HCT116 (cell line): ENCODE measurements at regions not wholly inside any gene's neighbourhood (a gene's known extent, or its start where the extent isn't known, plus 50 kb on each side); places are given as distances from the start of the nearest gene placed in this dataset.

Experiments used
- ATAC-seq: fragments of 200-7000 bp; cut with Tn5 transposase; 2 replicates; pipeline ENCODE4 v1.9.1; 2020; ENCODE audit warnings: mild to moderate bottlenecking, moderate library complexity
- BruUV-seq: library from RNA; stranded (reverse); fragments of 400-500 nt; replicated peaks from 2 replicates; lab custom pipeline; 2021; lab: Mats Ljungman, UMichigan
- CTCF ChIA-PET: fragments of 300-600 bp; sonication (Branson Sonifier 250); formaldehyde crosslinking; loops from one replicate; lab custom pipeline; 2021; ENCODE audit warnings: antibody characterized with exemption; lab: Charles Lee
- POLR2A ChIA-PET: fragments of 300-600, 350-600 bp; sonication (Branson Sonifier 250); formaldehyde crosslinking; loops from one replicate; lab custom pipeline; 2021; ENCODE audit warnings: antibody characterized with exemption; lab: Charles Lee
- RAD21 ChIA-PET, 2 experiments: fragments of 300-600 bp; sonication (Branson Sonifier 250); formaldehyde crosslinking; loops; one replicate each; lab custom pipeline; 2023; ENCODE audit warnings: low total read pairs in 2 of 2; ENCODE audit not compliant: uncharacterized antibody in 2 of 2, unreplicated experiment in 2 of 2, low non-redundant PET in 1 of 2; lab: Charles Lee
- DNase-seq: peaks from one replicate; pipeline ENCODE4 v3.0.0-alpha.2; 2010; ENCODE audit warnings: low read depth, low spot score
- H2AFZ ChIP-seq: fragments of 200-600 bp; shearing (Covaris generic), sonication (generic); 2 replicates; pipeline ENCODE4 v1.6.1; 2017; ENCODE audit warnings: low read depth, mixed run types, mixed read lengths, antibody characterized with exemption, low read length; ENCODE audit not compliant: poor library complexity, severe bottlenecking
- H3K27ac ChIP-seq: 2 replicates; pipeline ENCODE4 v1.5.1; 2012; ENCODE audit warnings: low read depth, low read length
- H3K27me3 ChIP-seq: fragments of 200-600 bp; sonication (generic); 2 replicates; pipeline ENCODE4 v1.6.1; 2016; ENCODE audit warnings: mixed run types, low read length, mixed read lengths; ENCODE audit not compliant: insufficient read depth
- H3K36me3 ChIP-seq, 2 experiments: fragments of 200-500 bp in 1 of 2; fragments of 200-600 bp in 1 of 2; sonication (Bioruptor generic) in 1 of 2; sonication (generic) in 1 of 2; 2 replicates each; pipeline versions ENCODE4 v1.5.1 to v1.6.1; 2014 to 2016; ENCODE audit warnings: low read length in 2 of 2, inconsistent platforms in 1 of 2, mixed read lengths in 1 of 2, mixed run types in 1 of 2; ENCODE audit not compliant: insufficient read depth in 2 of 2, control insufficient read depth in 1 of 2
- H3K4me1 ChIP-seq, 2 experiments: fragments of 200-600 bp in 1 of 2; sonication (generic) in 1 of 2; 2 replicates each; pipeline versions ENCODE4 v1.5.1 to v1.6.1; 2012 to 2017; ENCODE audit warnings: low read length in 2 of 2, inconsistent platforms in 1 of 2, mild to moderate bottlenecking in 1 of 2, mixed read lengths in 1 of 2, mixed run types in 1 of 2, moderate library complexity in 1 of 2; ENCODE audit not compliant: insufficient read depth in 2 of 2, control insufficient read depth in 1 of 2
- H3K4me2 ChIP-seq: fragments of 200-600 bp; sonication (generic); 2 replicates; pipeline ENCODE4 v1.6.1; 2017; ENCODE audit warnings: mixed run types, low read length, mixed read lengths
- H3K4me3 ChIP-seq, 2 experiments: fragments of 200-600 bp in 1 of 2; sonication (generic) in 1 of 2; replicated peaks in 1 of 2; 2 replicates each; pipeline ENCODE4 v1.5.1; 2011 to 2016; ENCODE audit warnings: low read length in 2 of 2, control low read depth in 1 of 2, low read depth in 1 of 2, mild to moderate bottlenecking in 1 of 2, mixed read lengths in 1 of 2, mixed run types in 1 of 2
- H3K79me2 ChIP-seq: fragments of 200-600 bp; sonication (generic); 2 replicates; pipeline ENCODE4 v1.6.1; 2017; ENCODE audit warnings: mild to moderate bottlenecking, mixed run types, low read length, moderate library complexity, mixed read lengths; ENCODE audit not compliant: insufficient read depth
- H3K9ac ChIP-seq: fragments of 200-600 bp; sonication (generic); 2 replicates; pipeline ENCODE4 v1.6.1; 2016; ENCODE audit warnings: low read length, mixed read lengths
- H3K9me2 ChIP-seq: fragments of 200-600 bp; sonication (generic), shearing (Covaris generic); 2 replicates; pipeline ENCODE4 v1.6.1; 2017; ENCODE audit warnings: mixed run types, mild to moderate bottlenecking, moderate library complexity; ENCODE audit not compliant: insufficient read depth
- H3K9me3 ChIP-seq, 2 experiments: fragments of 200-500 bp in 1 of 2; fragments of 200-600 bp in 1 of 2; sonication (Bioruptor generic) in 1 of 2; sonication (generic) in 1 of 2; 2 replicates each; pipeline ENCODE4 v1.6.1; 2014 to 2017; ENCODE audit warnings: low read length in 2 of 2, mixed read lengths in 2 of 2, inconsistent platforms in 1 of 2, low read depth in 1 of 2, mild to moderate bottlenecking in 1 of 2, mixed run types in 1 of 2, moderate library complexity in 1 of 2; ENCODE audit not compliant: control insufficient read depth in 1 of 2, insufficient read depth in 1 of 2
- H4K20me1 ChIP-seq: fragments of 200-600 bp; sonication (generic), shearing (Covaris generic); 2 replicates; pipeline ENCODE4 v1.6.1; 2017; ENCODE audit warnings: mixed run types, mild to moderate bottlenecking, moderate library complexity; ENCODE audit not compliant: insufficient read depth
- CBX3 ChIP-seq: IDR thresholded peaks from 2 replicates; pipeline ENCODE4 v1.6.1; 2012; ENCODE audit warnings: low read depth
- CTCF ChIP-seq, 3 experiments: fragments of 200-600 bp in 1 of 3; sonication (generic) in 1 of 3; IDR thresholded peaks in 2 of 3; conservative IDR thresholded peaks in 1 of 3; 2 replicates each; pipeline ENCODE4 v1.5.1; 2012 to 2017; ENCODE audit warnings: low read depth in 2 of 3, low read length in 2 of 3, antibody characterized with exemption in 1 of 3, borderline replicate concordance in 1 of 3, control low read depth in 1 of 3, mild to moderate bottlenecking in 1 of 3, mixed read lengths in 1 of 3, mixed run types in 1 of 3, moderate library complexity in 1 of 3; ENCODE audit not compliant: insufficient read depth in 1 of 3
- EGR1 ChIP-seq: IDR thresholded peaks from 2 replicates; pipeline ENCODE4 v1.6.1; 2012; ENCODE audit warnings: low read depth
- ELF1 ChIP-seq: IDR thresholded peaks from 2 replicates; pipeline ENCODE4 v1.6.1; 2012; ENCODE audit warnings: low read depth, borderline replicate concordance
- EZH2 ChIP-seq: fragments of 200-600 bp; sonication (generic); IDR thresholded peaks from 2 replicates; pipeline ENCODE4 v1.6.1; 2017; ENCODE audit warnings: antibody characterized with exemption, mixed run types
- EZH2phosphoT487 ChIP-seq: fragments of 200-600 bp; IDR thresholded peaks from 2 replicates; pipeline ENCODE4 v1.6.1; 2018; ENCODE audit warnings: antibody characterized with exemption, borderline replicate concordance
- JUND ChIP-seq: IDR thresholded peaks from 2 replicates; pipeline ENCODE4 v1.6.1; 2012
- POLR2A ChIP-seq: IDR thresholded peaks from 2 replicates; pipeline ENCODE4 v1.7.0; 2011; ENCODE audit warnings: borderline replicate concordance; ENCODE audit not compliant: insufficient read depth, insufficient read length; ENCODE audit errors: extremely low read depth
- REST ChIP-seq: IDR thresholded peaks from 2 replicates; pipeline ENCODE4 v1.6.1; 2012; ENCODE audit warnings: low read depth
- SIN3A ChIP-seq: IDR thresholded peaks from 2 replicates; pipeline ENCODE4 v1.6.1; 2012; ENCODE audit warnings: low read depth
- SP1 ChIP-seq: IDR thresholded peaks from 2 replicates; pipeline ENCODE4 v1.6.1; 2012; ENCODE audit warnings: low read depth
- SRF ChIP-seq: IDR thresholded peaks from 2 replicates; pipeline ENCODE4 v1.6.1; 2012; ENCODE audit warnings: low read depth
- TCF7L2 ChIP-seq: IDR thresholded peaks from 2 replicates; pipeline ENCODE4 v1.7.0; 2011; ENCODE audit warnings: borderline replicate concordance, inconsistent platforms; ENCODE audit not compliant: insufficient read depth, insufficient read length; ENCODE audit errors: extremely low read depth
- ZBTB33 ChIP-seq: IDR thresholded peaks from 2 replicates; pipeline ENCODE4 v1.6.1; 2011; ENCODE audit warnings: mild to moderate bottlenecking, low read length, moderate library complexity; ENCODE audit not compliant: insufficient replicate concordance; ENCODE audit errors: extremely low read depth
- ZFX ChIP-seq: fragments of 450-650 bp; IDR thresholded peaks from 2 replicates; pipeline ENCODE4 v1.6.1; 2017
- intact Hi-C: fragments of 100-400 bp; cut with micrococcal nuclease; formaldehyde crosslinking; loops from 2 replicates; pipeline ENCODE4 v1.10.0; 2022

GRCh38 chr21:31592516-31592915 lies 67.0 kb upstream of the SOD1 start:
- no peak for TF ChIP-seq EZH2
- no peak for TF ChIP-seq SIN3A
- TF ChIP-seq EZH2phosphoT487: no peak
- no peak for TF ChIP-seq EGR1
- no peak for TF ChIP-seq REST
- TF ChIP-seq SP1: no peak
- TF ChIP-seq JUND: no peak
- no peak for TF ChIP-seq TCF7L2
- no peak for TF ChIP-seq POLR2A
- no peak for TF ChIP-seq ZBTB33
- no peak for TF ChIP-seq SRF
- no peak for TF ChIP-seq CTCF (IDR thresholded peaks at IDR 0.05 in 2 of 3, conservative IDR thresholded peaks at IDR 0.05 in 1 of 3; ENCODE audit: borderline replicate concordance in 1 of 3, insufficient read depth in 1 of 3, low read depth in 2 of 3, low read length in 2 of 3)
- TF ChIP-seq ZFX: no peak
- TF ChIP-seq ELF1: no peak
- TF ChIP-seq CBX3: no peak
- no peak for ATAC-seq
- no peak overlapping the region for H3K4me2 ChIP-seq
- no peak overlapping the region for H2AFZ ChIP-seq
- no peak for DNase-seq
- H3K9me2 ChIP-seq: no peaks in the 10 kb centered on the region
- H3K36me3 ChIP-seq: no peaks in the 10 kb centered on the region
- no peaks in the 10 kb centered on the region for H3K79me2 ChIP-seq
- H3K27me3 ChIP-seq: no peaks in the 10 kb centered on the region
- H3K4me1 ChIP-seq: no peaks in the 10 kb centered on the region
- no peak overlapping the region for H3K4me3 ChIP-seq
- no peaks in the 10 kb centered on the region for H3K9me3 ChIP-seq
- intact Hi-C loops: no loop called here
- no TSS peak for BruUV-seq
- no peak overlapping the region for H3K27ac ChIP-seq
- no peaks in the 10 kb centered on the region for H4K20me1 ChIP-seq
- no peak overlapping the region for H3K9ac ChIP-seq
- CTCF ChIA-PET: interaction anchor here (2.9 kb wide), 1 partner anchor 12 kb away, joined by 12 read pairs; no protein-coding TSS in a partner anchor
- RAD21 ChIA-PET: no interaction called here
- POLR2A ChIA-PET: no interaction called here
